ENCODE measurements at regions not wholly inside any gene's neighbourhood (a gene's known extent, or its start where the extent isn't known, plus 50 kb on each side); places are given as distances from the start of the nearest gene placed in this dataset.
"Not testable (repeated sequence)": the region's sequence is repeated elsewhere in the genome, so short reads cannot be mapped to it uniquely, and the experiment has no call there.

GRCh38 chr10:21283053-21283452, 242.4 kb downstream of the SKIDA1 start:
- 100% methylated on average over 1 of the region's 6 CpGs for WGBS (ENCODE audit: insufficient coverage)
- not testable (repeated sequence) for H3K4me3 ChIP-seq (ENCODE audit: low read length); H3K4me1 ChIP-seq (ENCODE audit: control insufficient read depth, insufficient read depth, low read length); H3K9me3 ChIP-seq (replicated peaks; ENCODE audit: control insufficient read depth, low read depth, low read length); H3K27me3 ChIP-seq (ENCODE audit: control insufficient read depth, insufficient read depth, low read length); DNase-seq; H3K36me3 ChIP-seq (ENCODE audit: control insufficient read depth, insufficient read depth, low read length); H3K27ac ChIP-seq (ENCODE audit: low read length)

DNA sequence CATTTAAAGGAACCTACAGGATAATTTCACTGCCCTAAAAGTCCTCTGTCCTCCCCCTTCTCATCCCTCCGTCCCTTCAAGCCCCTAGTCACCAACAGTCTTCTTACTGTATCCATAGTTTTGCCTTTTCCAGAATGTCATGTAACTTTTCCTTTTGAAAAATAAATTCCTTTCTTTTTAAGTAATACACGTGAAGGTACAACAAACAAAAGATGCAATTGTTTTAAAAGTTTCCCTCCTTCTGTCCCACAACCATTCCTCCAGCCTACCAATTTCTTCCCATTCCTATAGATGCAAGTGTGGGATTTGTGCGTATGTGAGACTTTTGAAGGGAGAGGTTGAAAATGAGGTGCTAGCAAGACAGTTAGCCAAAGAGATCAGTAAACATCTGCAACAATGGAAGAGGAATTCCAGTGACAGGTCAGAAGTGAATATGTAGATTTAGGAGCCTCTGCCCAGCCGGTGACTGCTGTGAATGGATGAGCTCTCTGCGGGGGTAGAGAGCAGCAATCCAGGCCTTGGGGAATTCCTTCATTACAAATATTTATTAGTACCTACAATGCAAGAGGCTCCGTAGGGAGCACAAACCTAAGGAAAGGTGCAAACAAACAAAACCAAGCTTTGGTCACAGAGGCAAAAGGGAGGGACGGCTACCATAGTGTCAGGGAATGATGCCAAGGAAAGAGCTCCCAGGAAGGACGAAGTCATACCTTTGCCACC, 243.6 kb downstream of the SKIDA1 start:
- no peaks in the 10 kb centered on the region for H3K36me3 ChIP-seq (ENCODE audit: control insufficient read depth, insufficient read depth, low read length)
- no peak overlapping the region for H3K27ac ChIP-seq (ENCODE audit: low read length)
- DNase-seq, result no peak
- no peaks in the 10 kb centered on the region for H3K27me3 ChIP-seq (ENCODE audit: control insufficient read depth, insufficient read depth, low read length)
- WGBS (ENCODE audit: insufficient coverage), result 45% methylated on average over 2 of the region's 8 CpGs
- H3K4me1 ChIP-seq (ENCODE audit: control insufficient read depth, insufficient read depth, low read length), result peaks cover 6% of the 10 kb centered on the region
- H3K4me3 ChIP-seq (ENCODE audit: low read length), result no peak overlapping the region
- H3K9me3 ChIP-seq (replicated peaks; ENCODE audit: control insufficient read depth, low read depth, low read length), result no peaks in the 10 kb centered on the region

- Histone ChIP-seq H3K36me3 (ENCODE audit: control insufficient read depth, insufficient read depth, low read length) (no peaks in the 10 kb centered on the region), H3K9me3 (replicated peaks; ENCODE audit: control insufficient read depth, low read depth, low read length) (no peaks in the 10 kb centered on the region), H3K27me3 (ENCODE audit: control insufficient read depth, insufficient read depth, low read length) (no peaks in the 10 kb centered on the region), H3K27ac (ENCODE audit: low read length) (no peak overlapping the region), H3K4me1 (ENCODE audit: control insufficient read depth, insufficient read depth, low read length) (peaks cover 6% of the 10 kb centered on the region), H3K4me3 (ENCODE audit: low read length) (no peak overlapping the region)
- WGBS (ENCODE audit: insufficient coverage), result no CpG with 5 or more reads among the region's 2 CpGs
- DNase-seq, result no peak
Measured at GRCh38 chr10:21280971-21281572, 244.4 kb downstream of the SKIDA1 start.

DNA sequence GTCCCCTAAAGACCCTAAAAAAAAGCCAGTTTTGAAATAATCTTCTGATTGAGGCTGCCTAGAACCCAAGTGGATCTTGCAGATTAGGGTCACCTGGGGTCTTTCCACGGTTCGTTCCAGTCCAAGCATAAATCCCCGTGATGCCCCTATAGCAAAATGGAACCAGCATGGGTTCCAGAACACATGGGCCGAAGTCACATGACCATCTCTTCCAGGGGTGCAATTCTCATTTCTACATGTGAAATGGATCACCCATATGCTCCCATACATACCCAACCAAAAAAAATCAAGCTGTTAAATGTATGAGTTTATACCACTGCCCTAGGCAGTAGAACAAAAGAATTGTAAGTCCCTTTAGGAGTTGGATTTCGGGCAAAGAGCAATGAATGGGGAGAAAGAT, 245.4 kb downstream of the SKIDA1 start:
- Histone ChIP-seq H3K9me3 (replicated peaks; ENCODE audit: control insufficient read depth, low read depth, low read length) (no peaks in the 10 kb centered on the region), H3K27ac (ENCODE audit: low read length) (no peak overlapping the region), H3K27me3 (ENCODE audit: control insufficient read depth, insufficient read depth, low read length) (no peaks in the 10 kb centered on the region), H3K4me1 (ENCODE audit: control insufficient read depth, insufficient read depth, low read length) (peaks cover 6% of the 10 kb centered on the region), H3K36me3 (ENCODE audit: control insufficient read depth, insufficient read depth, low read length) (no peaks in the 10 kb centered on the region), H3K4me3 (ENCODE audit: low read length) (no peak overlapping the region)
- no peak for DNase-seq
- WGBS (ENCODE audit: insufficient coverage), result 72% methylated on average over 5 of the region's 5 CpGs

GRCh38 chr10:21279217-21279575, 246.3 kb downstream of the SKIDA1 start:
- Histone ChIP-seq H3K9me3 (replicated peaks; ENCODE audit: control insufficient read depth, low read depth, low read length) (no peaks in the 10 kb centered on the region), H3K27me3 (ENCODE audit: control insufficient read depth, insufficient read depth, low read length) (no peaks in the 10 kb centered on the region), H3K4me1 (ENCODE audit: control insufficient read depth, insufficient read depth, low read length) (peaks cover 6% of the 10 kb centered on the region), H3K27ac (ENCODE audit: low read length) (no peak overlapping the region), H3K36me3 (ENCODE audit: control insufficient read depth, insufficient read depth, low read length) (no peaks in the 10 kb centered on the region), H3K4me3 (ENCODE audit: low read length) (no peak overlapping the region)
- no peak for DNase-seq
- 100% methylated on average over 2 of the region's 3 CpGs for WGBS (ENCODE audit: insufficient coverage)

DNA sequence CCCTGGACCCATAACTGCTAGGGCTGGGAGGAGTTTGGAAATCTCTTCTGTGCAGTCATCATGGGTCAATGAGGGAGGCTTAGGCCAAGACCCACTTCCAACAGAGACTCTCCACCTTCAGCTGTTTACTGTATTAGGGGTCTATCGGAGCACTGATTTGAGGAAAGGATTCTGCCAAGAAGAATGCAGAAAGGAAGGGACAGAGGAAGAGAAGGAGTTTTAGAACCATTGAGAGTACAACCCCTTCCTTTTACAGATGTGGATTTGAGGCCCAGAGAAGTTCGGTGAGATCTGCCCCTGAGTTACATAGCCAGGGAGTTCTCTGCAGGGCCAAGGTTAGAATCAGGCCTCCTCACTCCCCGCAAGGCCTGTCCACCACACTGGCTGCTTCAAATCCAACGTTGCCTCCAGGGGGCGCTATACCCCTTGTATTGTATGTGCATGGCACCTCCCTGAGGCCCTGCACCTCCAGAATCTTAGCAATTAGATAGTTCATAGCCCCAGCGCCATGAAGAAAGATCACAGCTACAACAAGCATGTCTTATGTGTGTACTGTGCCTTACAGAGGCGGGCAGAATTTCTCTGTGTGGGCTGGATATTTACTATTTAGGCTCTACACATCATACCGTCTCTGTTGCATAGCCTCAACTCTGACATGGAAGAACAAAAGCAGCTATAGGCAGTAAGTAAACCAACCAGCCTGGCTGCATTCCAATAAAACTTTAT, 246.8 kb downstream of the SKIDA1 start:
- Histone ChIP-seq H3K36me3 (ENCODE audit: control insufficient read depth, insufficient read depth, low read length) (no peaks in the 10 kb centered on the region), H3K9me3 (replicated peaks; ENCODE audit: control insufficient read depth, low read depth, low read length) (no peaks in the 10 kb centered on the region), H3K4me3 (ENCODE audit: low read length) (no peak overlapping the region), H3K27me3 (ENCODE audit: control insufficient read depth, insufficient read depth, low read length) (no peaks in the 10 kb centered on the region), H3K27ac (ENCODE audit: low read length) (peak overlapping the region; percentile 31), H3K4me1 (ENCODE audit: control insufficient read depth, insufficient read depth, low read length) (peaks cover 6% of the 10 kb centered on the region)
- peak; percentile 96 for DNase-seq
- WGBS (ENCODE audit: insufficient coverage), result 17% methylated on average over 2 of the region's 8 CpGs

DNA sequence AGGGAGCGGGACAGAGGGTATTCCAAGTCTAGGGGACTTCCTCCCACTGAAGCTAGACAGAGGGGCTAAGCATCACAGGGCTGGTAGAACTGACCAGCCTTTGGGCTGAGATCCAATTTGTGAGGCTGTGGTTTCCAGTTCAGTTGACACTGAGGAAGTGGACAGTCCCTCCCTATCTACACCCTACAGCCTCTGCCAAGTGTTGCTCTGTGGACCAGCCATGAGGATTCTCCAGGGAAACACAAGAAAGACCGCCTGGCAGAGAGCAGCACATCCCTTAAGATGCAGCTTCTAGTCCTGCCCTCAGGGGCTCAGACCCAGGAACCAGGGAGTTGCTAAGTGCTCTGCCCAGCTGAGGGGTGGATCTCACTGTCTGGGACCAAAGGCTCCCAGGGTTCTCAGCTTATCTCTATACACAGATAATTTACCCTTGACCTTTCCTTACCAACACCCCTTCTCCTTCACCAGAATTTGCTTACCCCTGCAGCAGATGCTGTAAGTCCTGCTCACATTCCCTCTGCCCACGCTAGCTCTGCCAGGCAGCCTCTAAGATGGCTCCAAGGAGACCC, 252.0 kb downstream of the SKIDA1 start:
- WGBS (ENCODE audit: insufficient coverage), result 95% methylated on average over 2 of the region's 3 CpGs
- no peak overlapping the region for H3K27ac ChIP-seq (ENCODE audit: low read length)
- H3K4me3 ChIP-seq (ENCODE audit: low read length), result no peak overlapping the region
- H3K36me3 ChIP-seq (ENCODE audit: control insufficient read depth, insufficient read depth, low read length), result no peaks in the 10 kb centered on the region
- H3K9me3 ChIP-seq (replicated peaks; ENCODE audit: control insufficient read depth, low read depth, low read length), result no peaks in the 10 kb centered on the region
- no peak for DNase-seq
- no peaks in the 10 kb centered on the region for H3K27me3 ChIP-seq (ENCODE audit: control insufficient read depth, insufficient read depth, low read length)
- no peaks in the 10 kb centered on the region for H3K4me1 ChIP-seq (ENCODE audit: control insufficient read depth, insufficient read depth, low read length)

DNA sequence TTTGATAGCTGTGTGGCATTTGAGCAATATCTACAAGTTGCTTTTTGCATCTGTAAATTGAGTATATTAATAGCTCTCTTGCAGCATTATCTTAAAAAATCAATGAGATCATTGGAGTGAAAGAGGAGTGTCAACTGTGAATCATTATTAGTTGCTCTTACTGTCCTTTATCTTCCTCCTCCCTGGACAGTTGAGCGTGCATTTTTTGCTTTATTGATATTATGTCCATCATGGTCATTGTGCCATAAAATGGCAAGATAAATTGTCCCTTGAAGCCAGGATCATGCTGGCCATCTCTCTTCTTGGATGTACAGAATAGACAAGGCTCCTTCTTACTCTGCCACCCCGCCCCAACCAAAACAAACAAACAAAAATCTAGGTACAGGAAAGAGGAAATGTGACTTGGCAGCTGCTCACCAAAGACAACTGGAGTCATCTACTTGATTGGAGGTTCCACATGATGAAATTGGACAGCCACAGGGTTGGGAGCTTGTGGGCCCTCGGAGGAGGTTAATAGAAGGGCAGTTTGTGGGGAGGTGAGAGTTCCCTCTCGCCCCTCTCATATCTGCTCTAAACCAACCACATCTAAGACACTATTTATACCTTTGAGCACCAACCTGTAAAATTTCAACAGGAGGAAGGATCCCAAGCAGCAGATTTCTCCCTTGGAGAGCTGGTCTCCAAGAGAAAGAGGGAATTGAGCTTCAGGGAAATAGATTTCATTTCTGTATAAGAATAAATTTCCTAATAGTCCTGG, 252.7 kb downstream of the SKIDA1 start:
- WGBS (ENCODE audit: insufficient coverage), result no CpG with 5 or more reads among the region's 4 CpGs
- no peak for DNase-seq
- H3K4me1 ChIP-seq (ENCODE audit: control insufficient read depth, insufficient read depth, low read length), result no peaks in the 10 kb centered on the region
- H3K27ac ChIP-seq (ENCODE audit: low read length), result no peak overlapping the region
- no peak overlapping the region for H3K4me3 ChIP-seq (ENCODE audit: low read length)
- H3K27me3 ChIP-seq (ENCODE audit: control insufficient read depth, insufficient read depth, low read length), result no peaks in the 10 kb centered on the region
- no peaks in the 10 kb centered on the region for H3K36me3 ChIP-seq (ENCODE audit: control insufficient read depth, insufficient read depth, low read length)
- no peaks in the 10 kb centered on the region for H3K9me3 ChIP-seq (replicated peaks; ENCODE audit: control insufficient read depth, low read depth, low read length)

GRCh38 chr10:21270976-21271375, 254.5 kb downstream of the SKIDA1 start:
- WGBS (ENCODE audit: insufficient coverage), result no CpG with 5 or more reads among the region's 3 CpGs
- no peaks in the 10 kb centered on the region for H3K27me3 ChIP-seq (ENCODE audit: control insufficient read depth, insufficient read depth, low read length)
- DNase-seq, result no peak
- H3K9me3 ChIP-seq (replicated peaks; ENCODE audit: control insufficient read depth, low read depth, low read length), result no peaks in the 10 kb centered on the region
- H3K27ac ChIP-seq (ENCODE audit: low read length), result no peak overlapping the region
- no peak overlapping the region for H3K4me3 ChIP-seq (ENCODE audit: low read length)
- no peaks in the 10 kb centered on the region for H3K36me3 ChIP-seq (ENCODE audit: control insufficient read depth, insufficient read depth, low read length)
- H3K4me1 ChIP-seq (ENCODE audit: control insufficient read depth, insufficient read depth, low read length), result no peaks in the 10 kb centered on the region

GRCh38 chr10:21269289-21269688, 256.2 kb downstream of the SKIDA1 start:
- WGBS (ENCODE audit: insufficient coverage), result 85% methylated on average over 4 of the region's 5 CpGs
- no peak overlapping the region for H3K27ac ChIP-seq (ENCODE audit: low read length)
- no peaks in the 10 kb centered on the region for H3K4me1 ChIP-seq (ENCODE audit: control insufficient read depth, insufficient read depth, low read length)
- DNase-seq, result no peak
- H3K36me3 ChIP-seq (ENCODE audit: control insufficient read depth, insufficient read depth, low read length), result no peaks in the 10 kb centered on the region
- no peaks in the 10 kb centered on the region for H3K9me3 ChIP-seq (replicated peaks; ENCODE audit: control insufficient read depth, low read depth, low read length)
- no peak overlapping the region for H3K4me3 ChIP-seq (ENCODE audit: low read length)
- no peaks in the 10 kb centered on the region for H3K27me3 ChIP-seq (ENCODE audit: control insufficient read depth, insufficient read depth, low read length)
